Esophagus squamous epithelium (tissue), 5 donors: ENCODE measurements at regions not wholly inside any gene's neighbourhood (a gene's known extent, or its start where the extent isn't known, plus 50 kb on each side); places are given as distances from the start of the nearest gene placed in this dataset.

Source experiments
- DNase-seq: peaks from one replicate; lab custom pipeline; 2025; lab: John Stamatoyannopoulos, UW
- H3K27ac ChIP-seq, 4 donors: fragments of 200-600 bp; sonication (generic); one replicate each; pipeline ENCODE4 v1.5.1; 2016 to 2019; ENCODE audit warnings: mild to moderate bottlenecking in 1 of 4
- H3K27me3 ChIP-seq, 4 donors: fragments of 200-600 bp; sonication (generic); 1 replicate in 3 of 4; 2 replicates in 1 of 4; pipeline versions ENCODE4 v1.5.1 to v1.6.0; 2017 to 2021; ENCODE audit warnings: antibody characterized with exemption in 1 of 4
- H3K36me3 ChIP-seq, 3 donors: fragments of 200-600 bp; sonication (generic); one replicate each; pipeline ENCODE4 v1.5.1; 2016 to 2019
- H3K4me1 ChIP-seq, 3 donors: fragments of 200-600 bp; sonication (generic); one replicate each; pipeline ENCODE4 v1.5.1; 2017 to 2019
- H3K4me3 ChIP-seq, 4 donors: fragments of 200-600 bp; sonication (generic); 1 replicate in 3 of 4; 2 replicates in 1 of 4; pipeline ENCODE4 v1.5.1; 2016 to 2019; ENCODE audit warnings: mild to moderate bottlenecking in 2 of 4, moderate library complexity in 1 of 4
- H3K9me3 ChIP-seq, 3 donors: fragments of 200-600 bp; sonication (generic); one replicate each; pipeline ENCODE4 v1.5.1; 2016 to 2019
- CTCF ChIP-seq, 6 experiments: fragments of 450-650 bp in 4 of 6; fragments of 200-600 bp in 2 of 6; sonication (generic) in 2 of 6; IDR thresholded peaks; one replicate each; pipeline ENCODE4 v1.5.1; 2016 to 2019; ENCODE audit warnings: antibody characterized with exemption in 6 of 6, mild to moderate bottlenecking in 4 of 6, moderate library complexity in 4 of 6
- POLR2A ChIP-seq, 4 donors: fragments of 450-650 bp; IDR thresholded peaks; one replicate each; pipeline ENCODE4 v1.6.1; 2017; ENCODE audit warnings: antibody characterized with exemption in 4 of 4, mild to moderate bottlenecking in 4 of 4, moderate library complexity in 3 of 4
- WGBS, 2 donors: methylation state at CpG; one replicate each; pipeline ENCODE4 v1.1.5; 2018; 5-methylcytosine and 5-hydroxymethylcytosine counted together
- intact Hi-C: fragments of 100-400 bp; cut with DNase I; formaldehyde crosslinking; loops from one replicate; pipeline ENCODE4 v1.15.0; 2022
- donor health status: DM: yes; HTN: yes; CAD: no.

GRCh38 chr3:107153981-107154380 lies 223.3 kb upstream of the CCDC54 start:
- Histone ChIP-seq H3K4me1 (no peaks in the 10 kb centered on the region), H3K4me3 (no peak overlapping the region), H3K9me3 (peaks cover 0 to 9% (median 4%) of the 10 kb centered on the region in 3 donors), H3K27me3 (no peaks in the 10 kb centered on the region), H3K27ac (no peak overlapping the region), H3K36me3 (no peaks in the 10 kb centered on the region)
- WGBS, 2 donors = 64 to 71% methylated on average over 4 of the region's 4 CpGs
- TF ChIP-seq CTCF (IDR thresholded peaks at IDR 0.05) (no peak), POLR2A (IDR thresholded peaks at IDR 0.05) (no peak)
- DNase-seq = no peak
- intact Hi-C loops = no loop called here

GRCh38 chr3:107172411-107172810 lies 204.8 kb upstream of the CCDC54 start:
- no peaks in the 10 kb centered on the region for H3K4me1 ChIP-seq
- DNase-seq = no peak
- no peak overlapping the region for H3K4me3 ChIP-seq
- H3K27me3 ChIP-seq = no peaks in the 10 kb centered on the region
- H3K9me3 ChIP-seq = no peaks in the 10 kb centered on the region
- WGBS, 2 donors = 100% methylated on average over 1 of the region's 1 CpG
- TF ChIP-seq CTCF (IDR thresholded peaks at IDR 0.05) (no peak), POLR2A (IDR thresholded peaks at IDR 0.05) (no peak)
- no peaks in the 10 kb centered on the region for H3K36me3 ChIP-seq
- intact Hi-C loops = no loop called here
- H3K27ac ChIP-seq = no peak overlapping the region

GRCh38 chr3:107184375-107184774 lies 192.9 kb upstream of the CCDC54 start:
- Histone ChIP-seq H3K27me3 (no peaks in the 10 kb centered on the region), H3K9me3 (no peaks in the 10 kb centered on the region), H3K27ac (no peak overlapping the region), H3K4me1 (no peaks in the 10 kb centered on the region), H3K4me3 (no peak overlapping the region), H3K36me3 (no peaks in the 10 kb centered on the region)
- WGBS, 2 donors = 88 to 95% methylated on average over 1 to 2 of the region's 2 CpGs
- no peak for DNase-seq
- intact Hi-C loops = no loop called here
- TF ChIP-seq POLR2A (IDR thresholded peaks at IDR 0.05) (no peak), CTCF (IDR thresholded peaks at IDR 0.05) (no peak)

- WGBS, 2 donors = 78 to 88% methylated on average over 2 of the region's 2 CpGs
- intact Hi-C loops = no loop called here
These were observed 189.0 kb upstream of the CCDC54 start for GRCh38 chr3:107188262-107188661.

More at GRCh38 chr3:107188262-107188661, 189.0 kb upstream of the CCDC54 start:
- H3K4me1 ChIP-seq = no peaks in the 10 kb centered on the region
- no peak for DNase-seq
- TF ChIP-seq CTCF (IDR thresholded peaks at IDR 0.05) (no peak), POLR2A (IDR thresholded peaks at IDR 0.05) (no peak)
- H3K9me3 ChIP-seq = no peaks in the 10 kb centered on the region
- no peaks in the 10 kb centered on the region for H3K36me3 ChIP-seq
- no peak overlapping the region for H3K4me3 ChIP-seq
- no peaks in the 10 kb centered on the region for H3K27me3 ChIP-seq
- H3K27ac ChIP-seq = no peak overlapping the region
